HEK293T (cell line): ENCODE measurements at regions not wholly inside any gene's neighbourhood (a gene's known extent, or its start where the extent isn't known, plus 50 kb on each side); places are given as distances from the start of the nearest gene placed in this dataset.

Experiments
- CTCF ChIA-PET: fragments of 350-600 bp; formaldehyde crosslinking; extraction: SDS; loops from one replicate; lab custom pipeline; 2021; ENCODE audit warnings: antibody characterized with exemption, inconsistent platforms; lab: Yijun Ruan, JAX
- POLR2A ChIA-PET: fragments of 350-600 bp; formaldehyde crosslinking; extraction: SDS; loops from one replicate; lab custom pipeline; 2020; ENCODE audit warnings: antibody characterized with exemption, inconsistent platforms; lab: Yijun Ruan, JAX
- DNase-seq: peaks from one replicate; pipeline ENCODE4 v3.0.0; 2012; ENCODE audit warnings: mixed read lengths; ENCODE audit errors: extremely low spot score
- ARNT ChIP-seq: fragments of 450-650 bp; IDR thresholded peaks from 2 replicates; pipeline ENCODE4 v1.6.1; 2017; ENCODE audit warnings: mild to moderate bottlenecking
- BHLHE40 ChIP-seq: fragments of 450-650 bp; IDR thresholded peaks from 2 replicates; pipeline ENCODE4 v1.6.1; 2016; ENCODE audit warnings: mild to moderate bottlenecking, moderate library complexity, borderline replicate concordance
- CTBP1 ChIP-seq: fragments of 450-650 bp; IDR thresholded peaks from 2 replicates; pipeline ENCODE4 v1.6.1; 2016; ENCODE audit warnings: borderline replicate concordance
- ELF4 ChIP-seq: fragments of 450-650 bp; IDR thresholded peaks from 2 replicates; pipeline ENCODE4 v1.6.1; 2017; ENCODE audit warnings: antibody characterized with exemption
- FOXA1 ChIP-seq: fragments of 450-650 bp; IDR thresholded peaks from 2 replicates; pipeline ENCODE4 v1.6.1; 2016; ENCODE audit warnings: mild to moderate bottlenecking
- FOXK2 ChIP-seq: fragments of 450-650 bp; IDR thresholded peaks from 2 replicates; pipeline ENCODE4 v1.6.1; 2016; ENCODE audit warnings: mild to moderate bottlenecking
- FOXM1 ChIP-seq: fragments of 450-650 bp; IDR thresholded peaks from 2 replicates; pipeline ENCODE4 v1.6.1; 2017; ENCODE audit warnings: mild to moderate bottlenecking, borderline replicate concordance
- HDGF ChIP-seq: fragments of 450-650 bp; IDR thresholded peaks from 2 replicates; pipeline ENCODE4 v1.6.1; 2017; ENCODE audit warnings: antibody characterized with exemption, borderline replicate concordance
- L3MBTL2 ChIP-seq: fragments of 450-650 bp; conservative IDR thresholded peaks from 2 replicates; pipeline ENCODE4 v1.6.1; 2016; ENCODE audit warnings: mild to moderate bottlenecking
- LEF1 ChIP-seq: fragments of 450-650 bp; IDR thresholded peaks from 2 replicates; pipeline ENCODE4 v1.6.1; 2017; ENCODE audit warnings: mild to moderate bottlenecking, borderline replicate concordance
- NFRKB ChIP-seq: fragments of 450-650 bp; IDR thresholded peaks from 2 replicates; pipeline ENCODE4 v1.6.1; 2016; ENCODE audit warnings: mild to moderate bottlenecking, moderate library complexity
- SP1 ChIP-seq: fragments of 450-650 bp; IDR thresholded peaks from 2 replicates; pipeline ENCODE4 v1.6.1; 2017
- SUZ12 ChIP-seq: fragments of 450-650 bp; IDR thresholded peaks from 2 replicates; pipeline ENCODE4 v1.6.1; 2016; ENCODE audit warnings: mild to moderate bottlenecking
- TARDBP ChIP-seq: fragments of 450-650 bp; IDR thresholded peaks from 2 replicates; pipeline ENCODE4 v1.6.1; 2016
- ZNF384 ChIP-seq: fragments of 450-650 bp; IDR thresholded peaks from 2 replicates; pipeline ENCODE4 v1.6.1; 2016
- TF ChIP-seq, protein P1 (sequence below): fragments of 450-650 bp; IDR thresholded peaks from 2 replicates; pipeline ENCODE4 v1.6.1; 2016

DNA sequence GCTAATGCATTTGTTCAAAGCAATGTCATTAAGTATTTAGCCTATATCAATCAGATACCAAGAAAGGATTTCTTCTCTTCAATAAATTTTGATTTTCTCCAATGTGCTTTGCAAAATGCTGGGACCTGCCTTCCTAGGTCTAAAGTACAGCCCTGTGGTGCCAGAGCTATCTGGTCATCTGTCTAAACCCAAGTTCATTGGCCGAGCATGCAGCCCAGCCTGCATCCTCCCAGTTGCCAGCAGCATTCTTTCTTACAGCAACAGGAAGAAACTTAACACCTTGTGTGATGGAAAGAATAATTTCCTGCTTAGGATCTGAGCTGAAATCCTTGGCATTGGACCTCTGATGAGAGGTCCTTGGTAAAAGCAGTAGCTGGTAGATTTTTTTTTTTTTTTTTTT is 310.0 kb downstream of the RBM26 start:
- DNase-seq, result no peak
- TF ChIP-seq LEF1, result no peak
- TF ChIP-seq ELF4, result no peak
- no peak for TF ChIP-seq SUZ12
- TF ChIP-seq SP1, result no peak
- no peak for TF ChIP-seq HDGF
- TF ChIP-seq TARDBP, result no peak
- TF ChIP-seq ZNF384, result no peak
- TF ChIP-seq L3MBTL2, result no peak
- TF ChIP-seq CTBP1, result no peak
- TF ChIP-seq, protein P1, sequence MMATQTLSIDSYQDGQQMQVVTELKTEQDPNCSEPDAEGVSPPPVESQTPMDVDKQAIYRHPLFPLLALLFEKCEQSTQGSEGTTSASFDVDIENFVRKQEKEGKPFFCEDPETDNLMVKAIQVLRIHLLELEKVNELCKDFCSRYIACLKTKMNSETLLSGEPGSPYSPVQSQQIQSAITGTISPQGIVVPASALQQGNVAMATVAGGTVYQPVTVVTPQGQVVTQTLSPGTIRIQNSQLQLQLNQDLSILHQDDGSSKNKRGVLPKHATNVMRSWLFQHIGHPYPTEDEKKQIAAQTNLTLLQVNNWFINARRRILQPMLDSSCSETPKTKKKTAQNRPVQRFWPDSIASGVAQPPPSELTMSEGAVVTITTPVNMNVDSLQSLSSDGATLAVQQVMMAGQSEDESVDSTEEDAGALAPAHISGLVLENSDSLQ, result no peak
- TF ChIP-seq NFRKB, result no peak
- TF ChIP-seq ARNT, result no peak
- no peak for TF ChIP-seq FOXA1
- no peak for TF ChIP-seq FOXM1
- TF ChIP-seq BHLHE40, result no peak
- no peak for TF ChIP-seq FOXK2
- CTCF ChIA-PET, result no interaction called here
- POLR2A ChIA-PET, result no interaction called here

- CTCF ChIA-PET, result interaction anchor here (0.6 kb wide), 1 partner anchor 19 kb away, joined by 3 read pairs; no protein-coding TSS in a partner anchor
- DNase-seq, result no peak
- no peak for TF ChIP-seq SP1
- TF ChIP-seq HDGF, result no peak
- TF ChIP-seq LEF1, result no peak
- TF ChIP-seq TARDBP, result no peak
- POLR2A ChIA-PET, result no interaction called here
Measured at GRCh38 chr13:79090552-79091124, 315.4 kb downstream of the RBM26 start.

GRCh38 chr13:79084802-79085424 is 321.1 kb downstream of the RBM26 start:
- ChIA-PET CTCF (interaction anchor here (0.6 kb wide), 1 partner anchor 12 kb away, joined by 3 read pairs; no protein-coding TSS in a partner anchor), POLR2A (no interaction called here)
- no peak for DNase-seq
- no peak for TF ChIP-seq HDGF
- no peak for TF ChIP-seq FOXK2
- TF ChIP-seq, protein P1, result peak; percentile 60; the same call in 1 of the 2 replicates

DNA sequence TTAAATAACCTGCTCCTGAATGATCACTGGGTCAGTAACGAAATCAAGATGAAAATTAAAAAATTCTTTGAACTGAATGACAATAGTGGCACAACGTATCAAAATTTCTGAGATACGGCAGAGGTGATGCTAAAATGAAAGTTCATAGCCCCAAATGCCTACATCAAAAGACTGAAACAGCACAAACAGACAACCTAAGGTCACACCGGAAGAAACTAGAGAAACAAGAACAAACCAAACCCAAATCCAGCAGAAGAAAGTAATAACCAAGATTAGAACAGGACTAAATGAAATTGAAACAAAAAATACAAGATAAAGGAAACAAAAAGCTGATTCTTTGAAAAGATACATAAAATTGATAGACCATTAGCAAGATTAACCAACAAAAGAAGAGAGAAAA is 324.1 kb downstream of the RBM26 start:
- TF ChIP-seq SUZ12 (no peak), LEF1 (no peak), ELF4 (no peak), HDGF (no peak), ARNT (no peak), FOXK2 (no peak)
- no peak for DNase-seq
- CTCF ChIA-PET, result no interaction called here

DNA sequence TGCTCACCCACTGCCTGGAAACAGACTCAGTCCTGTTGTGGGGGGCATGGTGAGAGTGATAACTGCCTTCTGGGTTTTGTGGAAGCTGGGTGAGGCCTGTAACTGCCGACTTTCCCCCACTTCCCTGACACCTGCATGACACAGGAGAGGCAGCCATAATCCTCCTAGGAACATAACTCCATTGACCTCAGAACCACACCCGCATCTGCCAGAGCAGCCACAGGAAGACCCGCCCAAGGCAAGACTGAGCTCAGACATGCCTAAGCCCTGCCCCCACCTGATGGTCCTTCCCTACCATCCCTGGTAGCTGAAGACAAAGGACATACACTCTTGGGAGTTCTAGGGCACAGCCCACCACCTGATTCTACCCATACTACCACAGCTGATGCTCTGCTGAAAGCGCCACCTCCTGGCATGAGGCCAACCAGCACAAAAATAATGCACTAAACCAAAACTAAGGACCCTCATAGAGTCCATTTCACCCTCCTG is 326.7 kb downstream of the RBM26 start:
- ChIA-PET POLR2A (no interaction called here), CTCF (no interaction called here)
- DNase-seq, result no peak
- TF ChIP-seq FOXA1 (no peak), BHLHE40 (no peak)

More for the DNA sequence above, 324.1 kb downstream of the RBM26 start:
- POLR2A ChIA-PET, result no interaction called here

GRCh38 chr13:79075703-79076102 is 330.4 kb downstream of the RBM26 start:
- ChIA-PET CTCF (no interaction called here), POLR2A (no interaction called here)
- TF ChIP-seq FOXK2 (no peak), TARDBP (no peak), ARNT (no peak), FOXA1 (no peak), SUZ12 (no peak), NFRKB (no peak), HDGF (no peak), CTBP1 (no peak), ELF4 (no peak)
- TF ChIP-seq, protein P1, result no peak
- DNase-seq, result no peak

GRCh38 chr13:79070343-79070974 is 335.6 kb downstream of the RBM26 start:
- DNase-seq, result no peak
- TF ChIP-seq HDGF (no peak), FOXA1 (no peak), BHLHE40 (no peak), TARDBP (no peak), CTBP1 (no peak), LEF1 (no peak), L3MBTL2 (no peak), ELF4 (no peak), FOXK2 (no peak), ARNT (no peak), SP1 (no peak), ZNF384 (no peak), FOXM1 (no peak), NFRKB (no peak), SUZ12 (no peak)
- TF ChIP-seq, protein P1, result no peak
- CTCF ChIA-PET, result no interaction called here
- POLR2A ChIA-PET, result no interaction called here
